SK-N-MC (cell line): ENCODE measurements at regions not wholly inside any gene's neighbourhood (a gene's known extent, or its start where the extent isn't known, plus 50 kb on each side); places are given as distances from the start of the nearest gene placed in this dataset.

ENCODE experiments used
- DNase-seq: peaks from one replicate; pipeline ENCODE4 v3.0.0-alpha.2; 2011; ENCODE audit warnings: low read depth, low spot score
- H3K27ac ChIP-seq: fragments of 200-600 bp; sonication (generic); 2 replicates; pipeline ENCODE4 v1.5.1; 2016; ENCODE audit warnings: mixed run types
- H3K36me3 ChIP-seq: fragments of 200-600 bp; sonication (generic); 2 replicates; pipeline ENCODE4 v1.6.1; 2017; ENCODE audit warnings: antibody characterized with exemption, low read length, mixed read lengths; ENCODE audit not compliant: insufficient read depth
- H3K4me3 ChIP-seq: fragments of 200-600 bp; sonication (generic); 2 replicates; pipeline ENCODE4 v1.5.1; 2016
- H3K9ac ChIP-seq: fragments of 200-600 bp; sonication (generic); 2 replicates; pipeline ENCODE4 v1.8.0; 2017; ENCODE audit warnings: mixed run types, mixed read lengths; ENCODE audit not compliant: insufficient read length
- H3K9me3 ChIP-seq: fragments of 200-600 bp; sonication (generic); 2 replicates; pipeline ENCODE4 v1.6.1; 2017; ENCODE audit warnings: low read depth, mild to moderate bottlenecking, antibody characterized with exemption, low read length, moderate library complexity, mixed read lengths
- EZH2 ChIP-seq: fragments of 200-600 bp; sonication (generic); IDR thresholded peaks from one replicate; pipeline ENCODE4 v1.6.1; 2017; ENCODE audit warnings: antibody characterized with exemption
- FOXP2 ChIP-seq: optimal IDR thresholded peaks from 2 replicates; pipeline ENCODE3; 2011; ENCODE audit warnings: mild to moderate bottlenecking, moderate library complexity; ENCODE audit not compliant: insufficient read depth; ENCODE audit errors: extremely low read length, control extremely low read depth
- POLR2AphosphoS5 ChIP-seq: IDR thresholded peaks from 2 replicates; pipeline ENCODE4 v1.6.1; 2012; ENCODE audit warnings: mild to moderate bottlenecking, low read depth, low read length, borderline replicate concordance

DNA sequence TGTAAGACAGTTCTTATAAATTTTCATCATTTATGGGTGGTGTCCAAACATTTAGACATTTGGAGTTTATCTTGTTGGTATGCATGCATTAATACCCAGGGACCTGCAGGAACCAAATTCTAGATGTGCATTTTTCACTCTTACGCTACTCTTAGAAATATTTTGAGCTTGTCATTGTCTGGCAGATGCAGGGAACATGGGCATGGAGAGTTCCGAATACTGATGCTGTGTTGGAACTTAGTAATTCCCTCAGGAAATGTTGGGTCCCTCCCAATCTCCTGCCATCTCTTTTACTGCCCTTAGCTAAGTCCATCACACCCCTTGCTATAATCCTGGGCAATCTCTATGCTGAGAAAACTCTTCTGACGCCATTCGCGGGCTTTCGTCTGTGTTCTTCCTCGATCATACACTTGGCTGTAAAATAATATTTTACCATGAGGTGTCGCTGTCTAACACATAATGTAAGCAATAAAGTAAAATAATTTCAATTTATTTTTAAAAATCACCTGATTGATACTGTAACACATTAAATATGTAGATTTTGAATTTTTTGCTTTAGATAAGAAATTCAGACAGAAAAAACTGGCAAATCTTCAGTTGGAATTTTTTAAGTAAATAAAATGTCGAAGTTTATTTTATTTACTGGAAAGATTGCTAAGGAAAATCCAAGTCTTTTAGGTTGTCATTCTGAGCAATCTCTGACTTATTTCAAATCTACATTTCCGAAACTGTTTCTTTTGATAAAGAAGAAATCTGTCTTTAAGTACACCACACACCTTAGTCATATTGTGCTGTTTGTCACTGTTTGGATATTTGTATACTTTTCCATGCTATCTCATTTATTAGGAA is 304.1 kb upstream of the SSTR1 start:
- Histone ChIP-seq H3K9ac (peak overlapping the region; percentile 43), H3K4me3 (peak overlapping the region; percentile 67), H3K27ac (no peak overlapping the region), H3K36me3 (no peaks in the 10 kb centered on the region), H3K9me3 (no peaks in the 10 kb centered on the region)
- TF ChIP-seq FOXP2 (no peak), POLR2AphosphoS5 (no peak), EZH2 (no peak)
- DNase-seq = peak; percentile 48

DNA sequence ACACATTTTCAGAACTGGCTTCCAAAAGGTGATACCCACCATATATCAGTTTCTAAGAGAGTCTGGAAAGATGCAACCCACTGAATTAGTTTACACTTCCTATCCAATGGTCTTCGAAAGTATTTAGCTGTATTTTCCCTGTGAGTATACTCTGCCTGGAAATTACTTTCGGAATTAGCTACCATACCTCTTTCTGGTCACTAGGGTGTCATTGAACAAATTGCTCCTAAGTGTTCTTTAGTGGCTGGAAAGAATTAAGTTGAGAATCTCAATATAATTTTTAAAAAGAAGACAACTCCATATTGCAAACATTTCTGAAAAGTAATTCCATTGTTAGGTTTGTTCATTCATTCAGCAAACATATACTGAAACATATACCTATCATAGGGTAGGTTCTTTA is 283.1 kb upstream of the SSTR1 start:
- TF ChIP-seq FOXP2 (no peak), EZH2 (no peak), POLR2AphosphoS5 (no peak)
- Histone ChIP-seq H3K36me3 (no peaks in the 10 kb centered on the region), H3K4me3 (no peak overlapping the region), H3K9me3 (no peaks in the 10 kb centered on the region), H3K9ac (no peak overlapping the region), H3K27ac (no peak overlapping the region)
- DNase-seq = no peak

DNA sequence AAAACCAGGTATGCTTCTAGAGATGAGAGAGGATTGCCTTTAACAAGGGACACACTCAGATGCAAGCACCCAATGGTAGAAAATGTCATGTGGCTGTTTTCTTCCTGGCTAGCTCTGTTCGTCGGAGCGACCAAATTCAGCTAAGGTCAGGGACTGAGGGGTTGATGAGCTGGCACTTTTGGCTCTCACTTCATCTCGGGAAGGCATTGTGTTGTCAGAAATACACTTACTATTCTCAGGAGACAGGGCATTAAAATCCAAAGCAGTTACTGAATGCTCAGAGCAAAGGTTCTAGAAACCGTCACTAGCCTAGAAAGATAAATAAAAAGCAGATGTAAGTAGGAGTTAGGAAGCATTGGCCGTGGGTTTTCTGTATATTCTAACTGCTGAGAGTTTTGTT is 275.7 kb upstream of the SSTR1 start:
- no peak for DNase-seq
- TF ChIP-seq FOXP2 (no peak), EZH2 (no peak), POLR2AphosphoS5 (no peak)
- H3K4me3 ChIP-seq = no peak overlapping the region
- H3K36me3 ChIP-seq = no peaks in the 10 kb centered on the region
- H3K9ac ChIP-seq = no peak overlapping the region
- H3K27ac ChIP-seq = no peak overlapping the region
- H3K9me3 ChIP-seq = no peaks in the 10 kb centered on the region

DNA sequence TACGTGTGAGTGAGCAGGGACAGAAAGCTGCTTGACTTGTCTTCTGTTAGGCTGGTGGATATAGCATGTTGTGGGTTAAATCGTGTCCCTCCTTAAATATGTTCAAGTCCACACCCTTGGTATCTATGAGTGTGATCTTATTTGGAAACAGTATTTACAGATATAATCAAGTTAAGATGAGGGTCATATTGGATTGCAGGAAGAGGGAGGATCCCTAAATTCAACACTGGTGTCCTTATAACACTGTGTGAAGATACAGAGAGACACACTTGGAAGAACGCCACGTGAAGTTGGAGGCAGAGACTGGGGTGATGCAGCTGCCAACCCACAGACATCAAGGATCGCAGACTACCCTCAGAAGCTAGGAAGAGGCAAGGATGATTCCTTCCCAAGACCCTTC is 275.2 kb upstream of the SSTR1 start:
- no peak for DNase-seq
- Histone ChIP-seq H3K36me3 (no peaks in the 10 kb centered on the region), H3K27ac (no peak overlapping the region), H3K4me3 (no peak overlapping the region), H3K9me3 (no peaks in the 10 kb centered on the region), H3K9ac (no peak overlapping the region)
- TF ChIP-seq FOXP2 (no peak), POLR2AphosphoS5 (no peak), EZH2 (no peak)

DNA sequence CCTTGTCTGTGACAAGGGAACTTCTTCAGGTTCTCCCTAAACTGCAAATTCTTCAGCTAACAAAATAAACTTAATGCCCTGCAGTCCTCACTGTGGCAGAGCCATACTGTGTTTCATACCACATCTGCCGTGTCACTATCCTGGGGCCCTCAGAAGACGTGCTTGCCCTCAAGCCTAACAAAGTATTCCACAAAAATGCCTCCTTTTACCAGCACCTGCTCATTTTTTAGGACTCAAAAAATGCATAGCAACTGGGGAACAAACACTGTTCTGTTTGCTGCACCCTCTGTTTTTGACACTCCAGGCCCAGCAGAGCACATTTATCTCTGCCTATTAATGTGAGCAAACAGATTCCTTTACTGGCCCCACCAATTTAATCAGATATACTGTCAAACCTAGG is 270.7 kb upstream of the SSTR1 start:
- H3K9me3 ChIP-seq = no peaks in the 10 kb centered on the region
- no peak for DNase-seq
- no peak overlapping the region for H3K4me3 ChIP-seq
- H3K9ac ChIP-seq = no peak overlapping the region
- TF ChIP-seq POLR2AphosphoS5 (no peak), FOXP2 (no peak), EZH2 (no peak)
- H3K36me3 ChIP-seq = no peaks in the 10 kb centered on the region
- no peak overlapping the region for H3K27ac ChIP-seq

DNA sequence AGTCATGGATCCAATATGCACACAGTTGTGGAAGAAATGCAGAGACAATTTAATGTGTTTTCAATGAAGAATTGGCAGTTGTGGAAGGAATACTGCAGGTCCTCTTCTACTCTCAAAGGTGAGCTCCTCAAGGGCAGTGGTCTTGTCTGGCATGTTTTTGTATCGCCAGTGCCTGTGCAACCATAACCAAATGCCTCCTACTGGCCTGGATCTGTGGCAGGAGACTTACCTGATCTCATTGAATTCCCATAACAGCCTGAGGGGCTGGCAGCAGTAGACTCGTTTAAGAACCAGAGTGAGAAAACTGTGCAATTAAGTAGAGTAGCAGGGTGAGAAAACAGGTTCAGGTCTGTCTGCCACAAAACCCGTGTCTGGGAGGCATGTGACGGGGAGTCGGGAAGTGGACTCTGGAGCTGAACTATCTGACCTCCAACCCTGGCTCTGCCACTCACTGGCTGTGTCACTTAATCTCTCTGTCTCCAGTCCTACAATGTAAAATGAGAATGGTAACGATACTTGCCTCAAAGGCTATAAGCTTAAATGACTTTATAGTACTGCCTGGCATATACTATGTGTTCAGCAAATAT is 268.2 kb upstream of the SSTR1 start:
- H3K4me3 ChIP-seq = no peak overlapping the region

DNA sequence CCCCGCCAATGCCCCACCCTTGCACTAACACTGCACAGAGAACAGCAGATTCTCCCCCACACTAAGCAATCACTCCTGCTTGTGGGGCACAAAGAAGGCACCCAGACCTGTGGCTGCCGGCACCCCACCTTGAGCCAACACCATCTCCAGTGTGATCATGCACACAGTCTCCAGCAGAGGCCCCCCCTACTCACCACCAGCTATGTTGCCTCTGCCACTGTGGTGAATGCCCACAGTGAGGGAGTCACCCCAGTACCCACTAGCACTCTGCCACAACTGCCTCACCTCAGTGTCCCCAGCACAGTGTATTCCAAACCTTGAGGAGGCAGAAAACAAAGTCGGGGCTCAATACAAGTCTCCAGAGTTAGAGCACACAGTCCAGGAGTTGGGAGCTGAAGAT is 261.7 kb upstream of the SSTR1 start:
- no peak overlapping the region for H3K9ac ChIP-seq
- TF ChIP-seq FOXP2 = no peak
- TF ChIP-seq POLR2AphosphoS5 = no peak
- TF ChIP-seq EZH2 = no peak
- H3K9me3 ChIP-seq = no peaks in the 10 kb centered on the region
- DNase-seq = no peak
- no peak overlapping the region for H3K4me3 ChIP-seq
- H3K36me3 ChIP-seq = no peaks in the 10 kb centered on the region
- no peak overlapping the region for H3K27ac ChIP-seq

More for the DNA sequence above, 268.2 kb upstream of the SSTR1 start:
- Histone ChIP-seq H3K9ac (no peak overlapping the region), H3K36me3 (no peaks in the 10 kb centered on the region), H3K27ac (no peak overlapping the region), H3K9me3 (no peaks in the 10 kb centered on the region)
- DNase-seq = no peak
- TF ChIP-seq EZH2 (no peak), POLR2AphosphoS5 (no peak), FOXP2 (no peak)

DNA sequence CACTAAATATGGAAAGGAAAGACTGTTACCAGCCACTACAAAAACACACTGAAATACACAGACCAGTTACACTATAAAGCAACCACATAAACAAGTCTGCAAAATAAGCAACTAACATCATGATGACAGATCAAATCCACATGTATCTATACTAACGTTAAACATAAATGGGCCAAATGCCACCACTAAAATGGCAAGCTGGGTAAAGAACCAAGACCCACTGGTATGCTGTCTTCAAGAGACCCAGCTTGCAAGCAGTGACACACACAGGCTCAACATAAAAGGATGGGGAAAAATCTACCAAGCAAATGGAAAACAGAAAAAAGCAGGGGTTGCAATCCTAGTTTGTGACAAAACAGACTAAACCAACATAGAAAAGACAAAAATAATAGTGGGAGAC is 260.9 kb upstream of the SSTR1 start:
- H3K27ac ChIP-seq = no peak overlapping the region
- TF ChIP-seq FOXP2 (no peak), POLR2AphosphoS5 (no peak), EZH2 (no peak)
- H3K4me3 ChIP-seq = no peak overlapping the region

DNA sequence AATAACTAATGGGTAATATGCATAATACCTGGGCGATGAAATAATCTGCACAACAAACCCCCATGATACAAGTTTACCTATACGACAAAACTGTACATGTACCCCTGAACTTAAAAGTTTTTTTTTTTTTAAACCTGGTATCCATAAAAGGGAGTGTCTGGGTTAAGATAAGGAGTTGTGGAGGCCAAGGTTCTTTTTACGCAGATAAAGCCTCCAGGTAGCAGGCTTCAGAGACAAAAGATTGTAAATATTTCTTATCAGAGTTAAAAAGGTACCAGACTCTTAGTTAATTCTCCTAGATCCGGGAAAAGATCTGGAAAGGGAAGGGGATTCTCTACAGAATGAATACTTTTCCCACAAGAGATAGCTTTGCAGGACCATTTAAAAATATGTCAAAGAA is 259.4 kb upstream of the SSTR1 start:
- H3K9ac ChIP-seq = no peak overlapping the region
- DNase-seq = no peak
- H3K27ac ChIP-seq = no peak overlapping the region
- no peaks in the 10 kb centered on the region for H3K36me3 ChIP-seq
- H3K9me3 ChIP-seq = no peaks in the 10 kb centered on the region
- no peak overlapping the region for H3K4me3 ChIP-seq
- TF ChIP-seq EZH2 (no peak), FOXP2 (no peak), POLR2AphosphoS5 (no peak)

More for the DNA sequence above, 260.9 kb upstream of the SSTR1 start:
- Histone ChIP-seq H3K36me3 (no peaks in the 10 kb centered on the region), H3K9ac (no peak overlapping the region), H3K9me3 (no peaks in the 10 kb centered on the region)
- DNase-seq = no peak

DNA sequence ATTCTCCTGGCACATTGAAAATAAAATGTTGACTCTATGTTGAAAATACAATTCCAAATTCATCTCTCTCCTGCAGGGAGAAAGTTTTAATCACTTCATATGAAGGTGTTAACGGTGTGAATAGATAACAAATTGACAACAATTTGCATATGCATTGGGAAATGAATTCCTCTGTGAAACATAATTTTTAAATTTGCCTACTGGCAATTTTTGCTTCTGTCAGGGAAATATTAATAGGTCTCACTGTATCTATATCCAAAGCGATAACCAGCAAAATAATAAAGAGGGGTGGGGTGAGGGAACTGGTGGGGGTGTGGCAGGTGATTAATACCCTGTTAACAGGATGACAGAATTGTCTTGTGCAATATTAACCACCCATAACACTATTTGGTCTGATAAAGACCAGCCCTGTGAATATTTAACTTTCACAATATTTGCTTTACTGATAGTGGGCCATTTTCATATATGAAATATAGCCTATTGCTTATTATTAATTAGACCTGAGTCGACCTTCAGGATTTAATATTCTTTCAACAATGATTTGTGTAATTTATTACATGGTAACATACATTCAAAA is 239.0 kb upstream of the SSTR1 start:
- Histone ChIP-seq H3K4me3 (no peak overlapping the region), H3K9me3 (no peaks in the 10 kb centered on the region), H3K9ac (no peak overlapping the region), H3K36me3 (no peaks in the 10 kb centered on the region), H3K27ac (no peak overlapping the region)
- no peak for TF ChIP-seq EZH2
- no peak for TF ChIP-seq POLR2AphosphoS5
- no peak for TF ChIP-seq FOXP2
- DNase-seq = no peak
